GM12878 (cell line): ENCODE measurements at regions not wholly inside any gene's neighbourhood (a gene's known extent, or its start where the extent isn't known, plus 50 kb on each side); places are given as distances from the start of the nearest gene placed in this dataset.

Source experiments
- CHD4 ChIP-seq: fragments of 200-600 bp; sonication (generic); IDR thresholded peaks from 2 replicates; pipeline ENCODE4 v1.6.1; 2016; ENCODE audit warnings: mild to moderate bottlenecking
- EZH2 ChIP-seq: IDR thresholded peaks from 2 replicates; pipeline ENCODE4 v1.6.1; 2012; ENCODE audit warnings: low read depth, mild to moderate bottlenecking, control low read depth, inconsistent platforms, low read length, borderline replicate concordance; ENCODE audit not compliant: control insufficient read depth
- GATAD2B ChIP-seq: fragments of 450-650 bp; conservative IDR thresholded peaks from 2 replicates; pipeline ENCODE4 v1.6.1; 2017; ENCODE audit warnings: low read depth, mild to moderate bottlenecking, moderate library complexity
- HDAC6 ChIP-seq: fragments of 200-600 bp; sonication (generic); IDR thresholded peaks from one replicate; pipeline ENCODE4 v1.8.0; 2017; ENCODE audit warnings: antibody characterized with exemption; ENCODE audit not compliant: unreplicated experiment
- JUND ChIP-seq: IDR thresholded peaks from 2 replicates; pipeline ENCODE4 v1.6.1; 2012; ENCODE audit warnings: low read depth, mild to moderate bottlenecking, low read length, improper control_type of control experiment, moderate library complexity
- MYC ChIP-seq: IDR thresholded peaks from 2 replicates; pipeline ENCODE4 v1.6.1; 2011; ENCODE audit warnings: mild to moderate bottlenecking, low read length, moderate library complexity, inconsistent platforms; ENCODE audit not compliant: insufficient read depth, insufficient replicate concordance, insufficient read length, severe bottlenecking
- NR2C2 ChIP-seq: IDR thresholded peaks from 2 replicates; pipeline ENCODE4 v1.6.1; 2011; ENCODE audit warnings: borderline replicate concordance, low read depth; ENCODE audit not compliant: control insufficient read depth, insufficient read length
- NRF1 ChIP-seq: conservative IDR thresholded peaks from 2 replicates; pipeline ENCODE4 v1.6.1; 2011; ENCODE audit warnings: mild to moderate bottlenecking, low read depth, low read length, improper control_type of control experiment
- POLR2AphosphoS5 ChIP-seq: IDR thresholded peaks from 2 replicates; pipeline ENCODE4 v1.6.1; 2011; ENCODE audit warnings: mild to moderate bottlenecking, low read length, inconsistent platforms
- RB1 ChIP-seq: fragments of 450-650 bp; formaldehyde crosslinking; IDR thresholded peaks from 2 replicates; pipeline ENCODE4 v1.6.1; 2017; ENCODE audit warnings: mild to moderate bottlenecking, borderline replicate concordance
- TAF1 ChIP-seq: IDR thresholded peaks from 2 replicates; pipeline ENCODE4 v1.6.1; 2011; ENCODE audit warnings: mild to moderate bottlenecking, low read depth, low read length, borderline replicate concordance
- TF ChIP-seq, protein P1 (sequence below), 3 experiments: IDR thresholded peaks in 2 of 3; conservative IDR thresholded peaks in 1 of 3; 2 replicates each; pipeline ENCODE4 v1.5.1; 2011; ENCODE audit warnings: low read depth in 3 of 3, low read length in 3 of 3, mild to moderate bottlenecking in 3 of 3, control low read depth in 2 of 3, moderate library complexity in 2 of 3, inconsistent platforms in 1 of 3, mixed read lengths in 1 of 3; ENCODE audit not compliant: control insufficient read depth in 2 of 3, insufficient read depth in 1 of 3; ENCODE audit errors: extremely low read depth in 1 of 3
- TF ChIP-seq, protein P2 (sequence below): IDR thresholded peaks from 2 replicates; pipeline ENCODE4 v1.6.1; 2011; ENCODE audit warnings: borderline replicate concordance, low read depth, mild to moderate bottlenecking, moderate library complexity, low read length; ENCODE audit not compliant: insufficient read depth, poor library complexity, severe bottlenecking

DNA sequence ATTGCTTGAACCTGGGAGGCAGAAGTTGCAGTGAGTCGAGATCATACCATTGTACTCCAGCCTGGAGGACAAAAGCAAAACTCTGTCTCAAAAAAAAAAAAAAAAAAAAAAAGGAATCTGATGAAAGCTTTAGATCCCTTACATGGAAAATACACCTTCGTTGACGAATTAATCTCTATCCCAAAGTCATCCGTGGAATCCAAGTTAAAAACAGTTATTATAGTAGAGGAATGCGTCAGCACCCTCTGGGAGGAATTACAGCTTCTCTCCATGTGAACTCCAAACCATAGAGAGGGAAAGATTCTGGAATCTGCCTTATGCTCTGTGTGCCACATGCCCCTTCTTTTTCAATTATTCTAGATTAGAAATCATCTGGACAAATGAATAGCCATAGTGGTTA lies 192.3 kb upstream of the C2CD4B start:
- TF ChIP-seq, protein P1, sequence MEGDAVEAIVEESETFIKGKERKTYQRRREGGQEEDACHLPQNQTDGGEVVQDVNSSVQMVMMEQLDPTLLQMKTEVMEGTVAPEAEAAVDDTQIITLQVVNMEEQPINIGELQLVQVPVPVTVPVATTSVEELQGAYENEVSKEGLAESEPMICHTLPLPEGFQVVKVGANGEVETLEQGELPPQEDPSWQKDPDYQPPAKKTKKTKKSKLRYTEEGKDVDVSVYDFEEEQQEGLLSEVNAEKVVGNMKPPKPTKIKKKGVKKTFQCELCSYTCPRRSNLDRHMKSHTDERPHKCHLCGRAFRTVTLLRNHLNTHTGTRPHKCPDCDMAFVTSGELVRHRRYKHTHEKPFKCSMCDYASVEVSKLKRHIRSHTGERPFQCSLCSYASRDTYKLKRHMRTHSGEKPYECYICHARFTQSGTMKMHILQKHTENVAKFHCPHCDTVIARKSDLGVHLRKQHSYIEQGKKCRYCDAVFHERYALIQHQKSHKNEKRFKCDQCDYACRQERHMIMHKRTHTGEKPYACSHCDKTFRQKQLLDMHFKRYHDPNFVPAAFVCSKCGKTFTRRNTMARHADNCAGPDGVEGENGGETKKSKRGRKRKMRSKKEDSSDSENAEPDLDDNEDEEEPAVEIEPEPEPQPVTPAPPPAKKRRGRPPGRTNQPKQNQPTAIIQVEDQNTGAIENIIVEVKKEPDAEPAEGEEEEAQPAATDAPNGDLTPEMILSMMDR (IDR thresholded peaks at IDR 0.05 in 2 of 3, conservative IDR thresholded peaks at IDR 0.05 in 1 of 3; ENCODE audit: control insufficient read depth in 2 of 3, extremely low read depth in 1 of 3, insufficient read depth in 1 of 3, low read depth in 3 of 3, low read length in 3 of 3), result no peak
- TF ChIP-seq GATAD2B, result no peak
- no peak for TF ChIP-seq EZH2
- TF ChIP-seq, protein P2, sequence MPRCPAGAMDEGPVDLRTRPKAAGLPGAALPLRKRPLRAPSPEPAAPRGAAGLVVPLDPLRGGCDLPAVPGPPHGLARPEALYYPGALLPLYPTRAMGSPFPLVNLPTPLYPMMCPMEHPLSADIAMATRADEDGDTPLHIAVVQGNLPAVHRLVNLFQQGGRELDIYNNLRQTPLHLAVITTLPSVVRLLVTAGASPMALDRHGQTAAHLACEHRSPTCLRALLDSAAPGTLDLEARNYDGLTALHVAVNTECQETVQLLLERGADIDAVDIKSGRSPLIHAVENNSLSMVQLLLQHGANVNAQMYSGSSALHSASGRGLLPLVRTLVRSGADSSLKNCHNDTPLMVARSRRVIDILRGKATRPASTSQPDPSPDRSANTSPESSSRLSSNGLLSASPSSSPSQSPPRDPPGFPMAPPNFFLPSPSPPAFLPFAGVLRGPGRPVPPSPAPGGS, result no peak
- no peak for TF ChIP-seq MYC
- TF ChIP-seq TAF1, result no peak
- TF ChIP-seq NR2C2, result no peak
- TF ChIP-seq JUND, result no peak
- TF ChIP-seq POLR2AphosphoS5, result no peak
- TF ChIP-seq HDAC6, result no peak
- no peak for TF ChIP-seq RB1
- TF ChIP-seq CHD4, result no peak
- TF ChIP-seq NRF1, result no peak
